WERI-Rb-1 (cell line): ENCODE measurements at regions not wholly inside any gene's neighbourhood (a gene's known extent, or its start where the extent isn't known, plus 50 kb on each side); places are given as distances from the start of the nearest gene placed in this dataset.

ENCODE experiments used
- DNase-seq: peaks from one replicate; pipeline ENCODE4 v3.0.0-alpha.2; 2020
- H3K27ac ChIP-seq: fragments of 250-450 bp; sonication (Bioruptor Pico); 2 replicates; pipeline ENCODE4 v1.5.1; 2020; ENCODE audit warnings: mild to moderate bottlenecking, moderate library complexity
- H3K27me3 ChIP-seq: fragments of 250-450 bp; sonication (Bioruptor Pico); 2 replicates; pipeline ENCODE4 v1.5.1; 2021; ENCODE audit warnings: mild to moderate bottlenecking, low read depth, moderate library complexity; ENCODE audit not compliant: insufficient read depth, severe bottlenecking
- H3K36me3 ChIP-seq: fragments of 250-450 bp; sonication (Bioruptor Pico); 2 replicates; pipeline ENCODE4 v1.5.1; 2020; ENCODE audit warnings: mild to moderate bottlenecking, moderate library complexity
- H3K4me3 ChIP-seq: 2 replicates; pipeline ENCODE4 v1.5.1; 2011; ENCODE audit warnings: low read depth, mild to moderate bottlenecking, control low read depth, low read length
- H3K9me3 ChIP-seq: fragments of 250-450 bp; sonication (Bioruptor Pico); 2 replicates; pipeline ENCODE4 v1.5.1; 2021; ENCODE audit warnings: mild to moderate bottlenecking, moderate library complexity; ENCODE audit not compliant: severe bottlenecking
- TF ChIP-seq, protein P1 (sequence below): IDR thresholded peaks from 2 replicates; pipeline ENCODE4 v1.5.1; 2011; ENCODE audit warnings: low read depth, mild to moderate bottlenecking, control low read depth, inconsistent platforms, low read length

DNA sequence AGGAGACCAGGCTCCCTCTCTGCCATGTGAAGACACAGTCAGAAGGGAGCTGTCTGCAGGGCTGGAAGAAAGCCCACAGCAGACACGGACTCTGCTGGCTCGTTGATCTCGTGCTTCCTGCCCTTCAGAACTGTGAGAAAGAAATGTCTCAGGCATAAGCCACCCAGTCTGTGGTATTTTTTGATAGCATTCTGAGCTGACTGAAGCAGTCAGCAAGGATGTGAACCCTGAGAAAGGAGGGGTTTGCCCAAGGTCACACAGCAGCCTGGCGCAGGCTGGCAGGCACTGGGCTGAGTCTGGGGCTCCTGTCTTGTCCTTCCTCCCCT lies 255.1 kb upstream of the B3GAT1 start:
- H3K27ac ChIP-seq: no peak overlapping the region
- DNase-seq: no peak
- no peaks in the 10 kb centered on the region for H3K9me3 ChIP-seq
- H3K36me3 ChIP-seq: no peaks in the 10 kb centered on the region
- TF ChIP-seq, protein P1, sequence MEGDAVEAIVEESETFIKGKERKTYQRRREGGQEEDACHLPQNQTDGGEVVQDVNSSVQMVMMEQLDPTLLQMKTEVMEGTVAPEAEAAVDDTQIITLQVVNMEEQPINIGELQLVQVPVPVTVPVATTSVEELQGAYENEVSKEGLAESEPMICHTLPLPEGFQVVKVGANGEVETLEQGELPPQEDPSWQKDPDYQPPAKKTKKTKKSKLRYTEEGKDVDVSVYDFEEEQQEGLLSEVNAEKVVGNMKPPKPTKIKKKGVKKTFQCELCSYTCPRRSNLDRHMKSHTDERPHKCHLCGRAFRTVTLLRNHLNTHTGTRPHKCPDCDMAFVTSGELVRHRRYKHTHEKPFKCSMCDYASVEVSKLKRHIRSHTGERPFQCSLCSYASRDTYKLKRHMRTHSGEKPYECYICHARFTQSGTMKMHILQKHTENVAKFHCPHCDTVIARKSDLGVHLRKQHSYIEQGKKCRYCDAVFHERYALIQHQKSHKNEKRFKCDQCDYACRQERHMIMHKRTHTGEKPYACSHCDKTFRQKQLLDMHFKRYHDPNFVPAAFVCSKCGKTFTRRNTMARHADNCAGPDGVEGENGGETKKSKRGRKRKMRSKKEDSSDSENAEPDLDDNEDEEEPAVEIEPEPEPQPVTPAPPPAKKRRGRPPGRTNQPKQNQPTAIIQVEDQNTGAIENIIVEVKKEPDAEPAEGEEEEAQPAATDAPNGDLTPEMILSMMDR: no peak
- peaks cover 41% of the 10 kb centered on the region for H3K27me3 ChIP-seq
- H3K4me3 ChIP-seq: no peak overlapping the region

DNA sequence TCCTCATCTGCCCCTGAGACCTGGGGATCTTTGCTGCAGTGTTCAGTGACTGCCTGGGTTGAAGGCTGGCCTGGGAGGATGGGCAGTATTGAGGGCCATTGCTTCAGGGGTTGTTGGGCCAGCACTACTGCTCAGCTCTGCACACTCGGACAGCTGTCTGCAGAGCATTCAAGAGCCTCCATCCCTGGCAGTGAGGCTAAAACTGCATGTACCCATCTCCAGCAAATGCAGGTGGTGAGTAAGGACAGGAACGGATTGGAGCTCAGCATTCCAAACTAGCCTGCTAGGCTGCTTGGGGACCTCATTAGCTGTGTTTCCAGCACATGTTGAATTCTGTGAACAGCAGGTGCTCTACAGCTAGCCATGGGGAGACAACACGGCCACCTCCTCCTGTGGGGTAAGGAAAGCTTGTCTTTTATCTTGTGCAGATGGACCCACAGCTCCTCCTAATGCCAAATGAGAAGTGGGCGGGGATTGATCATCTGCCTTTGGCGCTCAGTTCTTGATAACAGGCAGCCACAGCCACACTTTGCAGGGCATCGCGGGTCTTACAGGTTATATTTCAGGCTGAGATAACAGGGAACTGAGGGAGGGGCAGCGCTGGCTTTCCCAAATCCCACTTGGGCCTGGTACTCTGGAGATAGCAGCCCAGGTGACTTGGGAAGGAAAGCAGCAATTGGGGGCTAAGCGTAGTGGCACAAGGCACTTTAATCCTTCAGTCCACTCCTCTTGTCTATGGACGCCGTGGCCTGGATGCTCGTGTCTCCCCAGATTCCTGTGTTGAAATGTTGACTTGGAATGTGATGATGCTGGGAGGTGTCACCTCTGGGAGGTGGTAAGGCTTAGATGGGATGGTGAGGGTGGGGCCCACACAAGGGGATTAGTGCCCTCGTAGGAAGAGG lies 254.5 kb upstream of the B3GAT1 start:
- TF ChIP-seq, protein P1: no peak
- H3K27me3 ChIP-seq: peaks cover 40% of the 10 kb centered on the region
- no peak for DNase-seq
- peaks cover 3% of the 10 kb centered on the region for H3K9me3 ChIP-seq
- H3K27ac ChIP-seq: no peak overlapping the region
- H3K36me3 ChIP-seq: no peaks in the 10 kb centered on the region
- no peak overlapping the region for H3K4me3 ChIP-seq

DNA sequence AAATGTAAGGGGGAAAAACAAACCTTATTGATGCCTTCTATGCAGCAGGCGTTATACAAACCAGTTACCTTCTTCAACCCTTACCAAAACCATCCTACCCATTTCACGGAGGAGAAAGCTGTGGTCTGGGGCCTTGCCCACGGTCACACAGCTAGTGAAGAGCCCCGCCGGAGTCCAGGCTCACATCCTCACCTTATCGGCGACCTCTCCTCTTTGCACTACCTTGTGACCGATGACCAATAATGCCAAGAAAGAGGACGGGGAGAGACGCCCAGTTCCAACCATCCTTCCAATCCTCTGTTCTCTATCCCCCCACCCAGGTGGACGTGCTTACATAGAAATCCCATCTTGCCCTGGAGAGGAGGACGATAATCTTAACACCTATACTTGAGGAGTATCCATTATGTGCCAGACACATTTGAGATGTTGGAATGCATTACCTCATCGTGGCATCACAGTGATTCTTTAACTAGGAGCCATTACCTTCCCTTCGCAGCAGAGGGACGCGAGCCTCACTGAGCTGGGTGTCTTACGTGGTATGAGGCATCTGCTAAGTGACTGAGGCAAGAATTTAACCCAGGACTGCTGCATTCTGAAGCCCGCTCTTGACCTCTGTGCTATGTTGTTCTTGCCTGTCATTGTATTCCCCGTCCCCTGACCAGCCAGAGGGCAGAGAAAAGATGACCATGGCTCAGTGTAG lies 253.7 kb upstream of the B3GAT1 start:
- Histone ChIP-seq H3K9me3 (peaks cover 3% of the 10 kb centered on the region), H3K36me3 (no peaks in the 10 kb centered on the region), H3K27ac (no peak overlapping the region), H3K27me3 (peaks cover 36% of the 10 kb centered on the region), H3K4me3 (no peak overlapping the region)
- TF ChIP-seq, protein P1: no peak
- no peak for DNase-seq

DNA sequence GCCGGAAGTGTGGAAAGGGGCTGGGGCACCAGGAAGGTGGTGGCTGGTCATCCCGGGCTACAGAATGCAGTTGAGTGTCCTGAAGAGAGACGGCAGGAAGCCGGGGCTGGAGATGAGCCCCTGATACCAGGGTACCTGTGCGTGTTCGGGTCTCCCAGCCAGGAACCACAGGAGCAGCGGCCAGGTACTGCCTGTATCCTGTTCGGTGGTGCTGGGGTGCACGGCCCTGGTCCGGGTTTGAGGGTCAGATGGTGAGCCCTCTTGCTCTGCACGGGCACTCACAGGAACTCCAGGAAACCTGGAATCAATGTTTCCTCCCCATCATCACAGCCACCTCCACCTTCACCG lies 253.1 kb upstream of the B3GAT1 start:
- Histone ChIP-seq H3K27me3 (peaks cover 32% of the 10 kb centered on the region), H3K27ac (no peak overlapping the region), H3K36me3 (no peaks in the 10 kb centered on the region), H3K4me3 (no peak overlapping the region), H3K9me3 (peaks cover 3% of the 10 kb centered on the region)
- TF ChIP-seq, protein P1: no peak
- DNase-seq: no peak

DNA sequence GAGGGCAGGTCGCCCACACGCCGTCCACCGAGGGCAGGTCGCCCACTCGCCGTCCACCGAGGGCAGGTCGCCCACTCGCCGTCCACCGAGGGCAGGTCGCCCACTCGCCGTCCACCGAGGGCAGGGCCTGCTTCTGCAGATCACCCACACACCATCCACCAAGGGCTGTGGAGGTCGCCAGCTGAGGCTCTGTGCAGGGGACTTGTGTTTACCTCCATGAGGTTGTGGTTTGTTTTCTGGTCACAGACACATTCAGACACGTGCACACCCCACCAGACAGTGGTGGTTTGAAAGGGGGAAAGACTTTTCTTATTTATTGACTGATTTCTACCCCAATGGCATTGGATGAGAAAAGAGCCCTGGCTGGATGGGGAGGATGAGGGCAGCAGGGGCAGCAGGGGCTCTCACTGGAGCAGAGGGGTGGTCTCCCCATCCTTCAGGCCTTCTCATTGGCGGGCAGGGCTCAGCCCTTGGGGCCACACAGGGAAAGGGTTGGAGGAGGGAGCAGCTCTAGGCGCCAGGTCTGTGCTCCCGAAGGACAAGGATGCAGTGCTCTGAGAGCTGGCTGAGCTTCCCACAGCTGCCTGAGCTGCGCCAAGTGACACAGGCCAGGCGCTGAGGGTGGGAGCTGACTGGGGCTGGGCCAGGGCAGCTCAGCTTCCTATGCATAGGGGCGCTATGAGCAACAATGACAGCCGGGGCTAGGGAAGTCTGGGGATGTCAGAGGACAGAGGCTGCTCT lies 252.6 kb upstream of the B3GAT1 start:
- Histone ChIP-seq H3K27me3 (peaks cover 26% of the 10 kb centered on the region), H3K4me3 (no peak overlapping the region), H3K27ac (no peak overlapping the region), H3K9me3 (peaks cover 5% of the 10 kb centered on the region), H3K36me3 (no peaks in the 10 kb centered on the region)
- no peak for DNase-seq
- TF ChIP-seq, protein P1: no peak
